Gastroesophageal sphincter (tissue), 4 donors: ENCODE measurements at regions not wholly inside any gene's neighbourhood (a gene's known extent, or its start where the extent isn't known, plus 50 kb on each side); places are given as distances from the start of the nearest gene placed in this dataset.

Source experiments
- ATAC-seq: fragments of 150-250 bp; one replicate; pipeline ENCODE4 v1.9.1; 2016; ENCODE audit warnings: mild to moderate bottlenecking, moderate library complexity
- H3K27ac ChIP-seq, 4 donors: fragments of 200-600 bp; sonication (generic) in 3 of 4; 1 replicate in 3 of 4; 2 replicates in 1 of 4; pipeline ENCODE4 v1.5.1; 2016 to 2019
- H3K27me3 ChIP-seq: fragments of 200-600 bp; sonication (generic); one replicate; pipeline ENCODE4 v1.5.1; 2019
- H3K36me3 ChIP-seq, 2 donors: fragments of 200-600 bp; sonication (generic); one replicate each; pipeline ENCODE4 v1.5.1; 2019; ENCODE audit warnings: control low read depth in 1 of 2
- H3K4me1 ChIP-seq, 3 donors: fragments of 200-600 bp; sonication (generic); 1 replicate in 2 of 3; 2 replicates in 1 of 3; pipeline ENCODE4 v1.5.1; 2016 to 2019; ENCODE audit warnings: control low read depth in 2 of 3
- H3K4me3 ChIP-seq, 2 donors: fragments of 200-600 bp; sonication (generic); one replicate each; pipeline ENCODE4 v1.5.1; 2019; ENCODE audit warnings: mild to moderate bottlenecking in 1 of 2, moderate library complexity in 1 of 2
- H3K9me3 ChIP-seq, 3 donors: fragments of 200-600 bp; sonication (generic); one replicate each; pipeline ENCODE4 v1.5.1; 2017 to 2019; ENCODE audit warnings: control low read depth in 2 of 3
- EP300 ChIP-seq: sonication (generic); formaldehyde crosslinking; IDR thresholded peaks from one replicate; pipeline ENCODE4 v1.6.1; 2017; ENCODE audit warnings: antibody characterized with exemption, mild to moderate bottlenecking
- POLR2A ChIP-seq, 2 donors: fragments of 450-650 bp; IDR thresholded peaks; one replicate each; pipeline ENCODE4 v1.6.1; 2017; ENCODE audit warnings: antibody characterized with exemption in 2 of 2, mild to moderate bottlenecking in 2 of 2, moderate library complexity in 1 of 2
- POLR2AphosphoS5 ChIP-seq: sonication (generic); formaldehyde crosslinking; IDR thresholded peaks from one replicate; pipeline ENCODE4 v1.6.1; 2017; ENCODE audit warnings: antibody characterized with exemption
- WGBS, 2 donors: methylation state at CpG; one replicate each; pipeline ENCODE4 v1.1.5; 2018; ENCODE audit warnings: low coverage in 1 of 2; 5-methylcytosine and 5-hydroxymethylcytosine counted together
- TF ChIP-seq, protein P1 (sequence below), 4 experiments: fragments of 200-600 bp in 2 of 4; fragments of 450-650 bp in 2 of 4; sonication (generic) in 1 of 4; IDR thresholded peaks; one replicate each; pipeline ENCODE4 v1.5.1; 2017 to 2019; ENCODE audit warnings: antibody characterized with exemption in 4 of 4, mild to moderate bottlenecking in 2 of 4, moderate library complexity in 2 of 4

DNA sequence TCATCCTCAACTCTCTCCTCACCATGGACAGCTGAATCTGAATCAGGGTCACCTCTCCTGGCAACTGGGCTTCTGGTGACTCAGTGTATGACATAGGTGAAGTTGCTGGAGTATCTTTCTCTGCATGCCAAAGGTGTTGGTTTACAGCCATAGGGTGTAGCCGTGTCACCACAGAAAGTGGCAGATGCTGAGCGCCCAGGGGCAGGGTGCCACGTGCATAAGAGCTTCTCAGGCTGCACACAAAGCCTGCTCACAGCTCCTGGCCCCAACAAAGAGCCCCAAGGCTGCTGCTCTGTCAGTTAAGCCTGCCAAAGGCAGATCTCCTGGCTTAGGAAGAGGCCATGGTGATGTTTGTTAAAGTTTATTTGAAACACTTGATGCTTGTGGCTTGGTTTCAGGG, 297.7 kb upstream of the WWC1 start:
- Histone ChIP-seq H3K9me3 (no peaks in the 10 kb centered on the region), H3K36me3 (no peaks in the 10 kb centered on the region), H3K27me3 (no peaks in the 10 kb centered on the region), H3K4me3 (no peak overlapping the region), H3K27ac (no peak overlapping the region), H3K4me1 (no peaks in the 10 kb centered on the region)
- no peak for TF ChIP-seq POLR2AphosphoS5
- TF ChIP-seq EP300: no peak
- no peak for TF ChIP-seq POLR2A (IDR thresholded peaks at IDR 0.05)
- TF ChIP-seq, protein P1, sequence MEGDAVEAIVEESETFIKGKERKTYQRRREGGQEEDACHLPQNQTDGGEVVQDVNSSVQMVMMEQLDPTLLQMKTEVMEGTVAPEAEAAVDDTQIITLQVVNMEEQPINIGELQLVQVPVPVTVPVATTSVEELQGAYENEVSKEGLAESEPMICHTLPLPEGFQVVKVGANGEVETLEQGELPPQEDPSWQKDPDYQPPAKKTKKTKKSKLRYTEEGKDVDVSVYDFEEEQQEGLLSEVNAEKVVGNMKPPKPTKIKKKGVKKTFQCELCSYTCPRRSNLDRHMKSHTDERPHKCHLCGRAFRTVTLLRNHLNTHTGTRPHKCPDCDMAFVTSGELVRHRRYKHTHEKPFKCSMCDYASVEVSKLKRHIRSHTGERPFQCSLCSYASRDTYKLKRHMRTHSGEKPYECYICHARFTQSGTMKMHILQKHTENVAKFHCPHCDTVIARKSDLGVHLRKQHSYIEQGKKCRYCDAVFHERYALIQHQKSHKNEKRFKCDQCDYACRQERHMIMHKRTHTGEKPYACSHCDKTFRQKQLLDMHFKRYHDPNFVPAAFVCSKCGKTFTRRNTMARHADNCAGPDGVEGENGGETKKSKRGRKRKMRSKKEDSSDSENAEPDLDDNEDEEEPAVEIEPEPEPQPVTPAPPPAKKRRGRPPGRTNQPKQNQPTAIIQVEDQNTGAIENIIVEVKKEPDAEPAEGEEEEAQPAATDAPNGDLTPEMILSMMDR (IDR thresholded peaks at IDR 0.05): no peak
- WGBS, 2 donors: no CpG with 5 or more reads among the region's 3 CpGs
- no peak for ATAC-seq

DNA sequence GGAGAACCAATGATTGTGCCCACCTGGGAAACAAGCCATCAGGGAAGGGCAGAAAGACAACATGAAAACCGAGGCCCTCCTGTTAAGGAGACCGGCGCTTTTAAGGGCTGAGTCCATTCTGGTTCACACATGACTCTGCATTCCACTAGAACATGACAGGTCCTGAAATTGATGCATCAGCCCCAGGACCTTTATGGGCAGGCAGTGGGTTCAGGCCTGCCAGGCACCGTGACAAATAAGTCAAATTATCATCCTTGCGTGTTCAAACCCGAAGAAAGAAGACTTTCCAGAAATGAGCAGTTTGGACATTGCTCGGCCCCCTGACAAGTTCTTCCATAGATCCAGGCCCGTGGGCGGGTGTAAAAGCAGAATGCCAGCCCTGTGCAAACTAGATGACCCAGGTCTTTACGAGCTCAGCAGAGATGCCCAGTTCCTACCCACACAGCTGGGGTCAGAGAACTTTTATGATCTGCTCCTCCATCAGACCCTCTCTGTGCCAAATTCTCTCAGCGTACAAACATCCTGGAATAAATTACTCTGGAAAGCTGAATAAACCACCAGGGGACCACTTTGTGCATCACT, 295.5 kb upstream of the WWC1 start:
- Histone ChIP-seq H3K4me3 (no peak overlapping the region), H3K36me3 (no peaks in the 10 kb centered on the region), H3K4me1 (no peaks in the 10 kb centered on the region), H3K27me3 (no peaks in the 10 kb centered on the region), H3K27ac (no peak overlapping the region), H3K9me3 (no peaks in the 10 kb centered on the region)
- WGBS, 2 donors: 81 to 95% methylated on average over 4 to 9 of the region's 11 CpGs
- TF ChIP-seq, protein P1 (IDR thresholded peaks at IDR 0.05): no peak
- no peak for TF ChIP-seq EP300
- TF ChIP-seq POLR2AphosphoS5: no peak
- TF ChIP-seq POLR2A (IDR thresholded peaks at IDR 0.05): no peak
- ATAC-seq: no peak

DNA sequence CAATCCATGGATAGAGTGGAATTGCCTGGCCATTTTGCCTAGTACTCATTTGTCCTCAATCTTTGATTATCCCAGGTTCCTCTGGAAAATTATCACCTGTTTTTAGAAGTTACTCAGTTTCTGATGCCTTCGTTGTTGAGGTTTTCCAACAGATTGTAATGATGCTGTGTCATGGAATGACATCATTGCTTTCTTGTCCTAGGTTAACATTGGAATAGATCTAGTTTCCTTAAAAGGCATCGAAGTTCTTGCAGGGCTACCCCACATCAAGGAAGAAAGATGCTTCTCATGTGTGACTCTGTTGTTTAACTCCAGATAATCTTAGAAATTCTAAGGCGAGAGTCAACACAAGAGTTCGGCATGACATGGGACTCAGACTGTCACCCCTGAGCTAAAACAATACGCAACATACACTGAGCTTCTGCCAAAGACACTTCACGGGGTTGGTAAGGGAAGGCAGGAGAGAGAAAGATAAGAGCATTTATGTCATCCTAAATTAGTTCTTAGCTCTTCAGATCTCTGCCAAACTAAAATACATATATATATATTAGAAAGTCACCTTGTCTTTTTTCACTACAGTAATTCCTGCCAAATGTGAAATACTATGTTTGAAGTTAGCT, 293.2 kb upstream of the WWC1 start:
- Histone ChIP-seq H3K9me3 (no peaks in the 10 kb centered on the region), H3K4me1 (no peaks in the 10 kb centered on the region), H3K4me3 (no peak overlapping the region), H3K27ac (no peak overlapping the region), H3K36me3 (no peaks in the 10 kb centered on the region), H3K27me3 (no peaks in the 10 kb centered on the region)
- WGBS, 2 donors: 56 to 57% methylated on average over 5 to 6 of the region's 6 CpGs
- no peak for ATAC-seq
- TF ChIP-seq POLR2A (IDR thresholded peaks at IDR 0.05) (no peak), POLR2AphosphoS5 (no peak), EP300 (no peak)
- TF ChIP-seq, protein P1 (IDR thresholded peaks at IDR 0.05): no peak

DNA sequence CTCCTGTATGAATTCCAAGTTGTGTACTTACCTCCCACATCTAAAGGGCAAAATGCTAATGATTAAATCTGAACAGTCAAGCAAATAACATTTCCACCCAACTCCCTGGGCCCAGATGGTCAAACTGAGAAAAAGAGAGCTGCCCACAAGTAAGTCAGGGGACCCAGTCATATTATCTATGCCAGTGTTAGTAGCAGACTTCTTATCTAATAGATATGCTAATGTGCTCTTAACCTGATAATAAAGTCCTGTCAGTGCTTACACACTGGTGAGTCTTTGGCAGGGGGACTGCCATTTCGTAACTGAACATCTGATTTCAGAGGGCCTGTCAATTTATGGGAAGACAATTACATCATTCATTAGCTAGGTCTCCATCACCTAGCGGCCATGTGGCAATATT, 292.3 kb upstream of the WWC1 start:
- Histone ChIP-seq H3K4me3 (no peak overlapping the region), H3K36me3 (no peaks in the 10 kb centered on the region), H3K9me3 (no peaks in the 10 kb centered on the region), H3K4me1 (no peaks in the 10 kb centered on the region), H3K27me3 (no peaks in the 10 kb centered on the region), H3K27ac (no peak overlapping the region)
- WGBS, 2 donors: 33 to 80% methylated on average over 1 to 2 of the region's 2 CpGs
- ATAC-seq: no peak
- TF ChIP-seq EP300: no peak
- TF ChIP-seq POLR2A (IDR thresholded peaks at IDR 0.05): no peak
- TF ChIP-seq POLR2AphosphoS5: no peak
- TF ChIP-seq, protein P1 (IDR thresholded peaks at IDR 0.05): no peak

DNA sequence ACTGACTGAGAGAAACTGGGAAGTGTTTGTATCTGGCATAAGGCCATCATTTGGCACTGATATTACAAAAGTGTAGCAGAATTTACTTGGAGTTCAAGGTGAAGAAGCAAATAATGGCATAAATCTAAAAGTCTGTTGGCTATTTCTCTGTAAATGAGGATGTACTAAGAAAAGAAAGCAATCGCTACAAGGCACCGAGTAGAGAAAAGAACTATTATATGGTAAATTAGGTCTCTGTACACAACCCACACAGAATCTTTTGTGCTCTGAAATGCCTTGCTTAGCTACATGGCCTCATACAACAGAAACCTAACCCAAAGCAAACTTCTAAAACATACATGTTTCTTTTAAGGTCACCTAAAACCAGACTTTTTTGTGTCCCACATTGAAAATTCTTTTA, 290.1 kb upstream of the WWC1 start:
- Histone ChIP-seq H3K27me3 (no peaks in the 10 kb centered on the region), H3K4me1 (peaks cover 0 to 4% (median 0%) of the 10 kb centered on the region in 3 donors), H3K36me3 (no peaks in the 10 kb centered on the region), H3K4me3 (no peak overlapping the region), H3K9me3 (no peaks in the 10 kb centered on the region), H3K27ac (no peak overlapping the region)
- TF ChIP-seq, protein P1 (IDR thresholded peaks at IDR 0.05): no peak
- TF ChIP-seq POLR2A (IDR thresholded peaks at IDR 0.05) (no peak), EP300 (no peak)
- 92 to 95% methylated on average over 2 of the region's 2 CpGs for whole genome bisulfite sequencing, 2 donors
- no peak for ATAC-seq
